A673 (cell line): ENCODE measurements at regions not wholly inside any gene's neighbourhood (a gene's known extent, or its start where the extent isn't known, plus 50 kb on each side); places are given as distances from the start of the nearest gene placed in this dataset.

Experiments
- BruUV-seq: library from RNA; stranded (reverse); fragments of 400-500 nt; replicated peaks from 2 replicates; lab custom pipeline; 2021; lab: Mats Ljungman, UMichigan
- CTCF ChIA-PET: fragments of 300-600 bp; sonication (Branson Sonifier 250); formaldehyde crosslinking; loops from one replicate; lab custom pipeline; 2022; ENCODE audit warnings: antibody characterized with exemption; lab: Charles Lee
- POLR2A ChIA-PET: fragments of 300-600 bp; sonication (Branson Sonifier 250); formaldehyde crosslinking; loops from one replicate; lab custom pipeline; 2022; ENCODE audit warnings: antibody characterized with exemption; ENCODE audit not compliant: low non-redundant PET; lab: Charles Lee
- DNase-seq: peaks from one replicate; pipeline ENCODE4 v3.0.0-alpha.2; 2015; ENCODE audit warnings: low spot score
- H3K27ac ChIP-seq: fragments of 200-600 bp; sonication (generic); 2 replicates; pipeline ENCODE4 v1.5.1; 2016; ENCODE audit warnings: mixed run types, low read depth, mild to moderate bottlenecking, mixed read lengths, antibody characterized with exemption, low read length; ENCODE audit not compliant: poor library complexity, severe bottlenecking
- H3K27me3 ChIP-seq: fragments of 200-600 bp; sonication (generic); replicated peaks from 2 replicates; pipeline ENCODE4 v1.6.1; 2017; ENCODE audit warnings: mixed run types, low read depth, mild to moderate bottlenecking, mixed read lengths, antibody characterized with exemption, low read length; ENCODE audit not compliant: insufficient read depth, poor library complexity
- H3K36me3 ChIP-seq: fragments of 200-600 bp; sonication (generic); 2 replicates; pipeline ENCODE4 v1.6.1; 2016; ENCODE audit warnings: mixed run types, mild to moderate bottlenecking, mixed read lengths, antibody characterized with exemption, low read length; ENCODE audit not compliant: insufficient read depth, poor library complexity, severe bottlenecking
- H3K4me1 ChIP-seq: fragments of 200-600 bp; sonication (generic); 2 replicates; pipeline ENCODE4 v1.6.1; 2017; ENCODE audit warnings: mixed run types, mild to moderate bottlenecking, mixed read lengths, antibody characterized with exemption, low read length; ENCODE audit not compliant: insufficient read depth, poor library complexity, severe bottlenecking
- H3K4me3 ChIP-seq: fragments of 200-600 bp; sonication (generic); 2 replicates; pipeline ENCODE4 v1.5.1; 2016; ENCODE audit warnings: low read depth, mixed run types, mild to moderate bottlenecking, mixed read lengths, low read length; ENCODE audit not compliant: poor library complexity, severe bottlenecking
- H3K9me3 ChIP-seq: fragments of 200-600 bp; sonication (generic); 2 replicates; pipeline ENCODE4 v1.6.1; 2016; ENCODE audit warnings: mixed run types, low read depth, mild to moderate bottlenecking, mixed read lengths, antibody characterized with exemption, low read length; ENCODE audit not compliant: poor library complexity, severe bottlenecking
- CTCF ChIP-seq: fragments of 300-800, 200-600 bp; sonication (generic); conservative IDR thresholded peaks from 2 replicates; pipeline ENCODE4 v1.5.1; 2017; ENCODE audit warnings: low read depth, mild to moderate bottlenecking, antibody characterized with exemption, low read length, moderate library complexity, mixed read lengths
- EZH2 ChIP-seq: fragments of 200-600 bp; sonication (generic); IDR thresholded peaks from 2 replicates; pipeline ENCODE4 v1.6.1; 2017; ENCODE audit warnings: borderline replicate concordance, low read depth, mild to moderate bottlenecking, mixed read lengths, antibody characterized with exemption, low read length; ENCODE audit not compliant: poor library complexity, severe bottlenecking
- intact Hi-C: fragments of 100-400 bp; cut with micrococcal nuclease; formaldehyde crosslinking; loops from one replicate; pipeline ENCODE4 v1.10.0; 2022; ENCODE audit not compliant: unreplicated experiment

- TF ChIP-seq CTCF: no peak
- TF ChIP-seq EZH2: no peak
- no peak for DNase-seq
- no TSS peak for BruUV-seq
- Histone ChIP-seq H3K36me3 (no peaks in the 10 kb centered on the region), H3K4me1 (no peaks in the 10 kb centered on the region), H3K9me3 (no peaks in the 10 kb centered on the region), H3K4me3 (no peak overlapping the region), H3K27ac (no peak overlapping the region), H3K27me3 (peaks cover 4% of the 10 kb centered on the region)
- ChIA-PET POLR2A (no interaction called here), CTCF (no interaction called here)
- intact Hi-C loops: no loop called here
Observed at GRCh38 chr6:142645663-142646062, 299.3 kb downstream of the HIVEP2 start.

GRCh38 chr6:142647449-142648035, 297.4 kb downstream of the HIVEP2 start:
- H3K4me3 ChIP-seq: no peak overlapping the region
- TF ChIP-seq EZH2 (no peak), CTCF (no peak)
- ChIA-PET CTCF (no interaction called here), POLR2A (no interaction called here)
- H3K9me3 ChIP-seq: no peaks in the 10 kb centered on the region
- H3K36me3 ChIP-seq: no peaks in the 10 kb centered on the region
- BruUV-seq: no TSS peak
- intact Hi-C loops: no loop called here
- DNase-seq: no peak
- H3K27me3 ChIP-seq: peaks cover 4% of the 10 kb centered on the region
- no peak overlapping the region for H3K27ac ChIP-seq
- no peaks in the 10 kb centered on the region for H3K4me1 ChIP-seq

- intact Hi-C loops: no loop called here
- Histone ChIP-seq H3K9me3 (no peaks in the 10 kb centered on the region), H3K4me3 (no peak overlapping the region), H3K36me3 (no peaks in the 10 kb centered on the region), H3K4me1 (no peaks in the 10 kb centered on the region), H3K27me3 (peaks cover 4% of the 10 kb centered on the region), H3K27ac (no peak overlapping the region)
- no TSS peak for BruUV-seq
- ChIA-PET CTCF (no interaction called here), POLR2A (no interaction called here)
- TF ChIP-seq CTCF (no peak), EZH2 (no peak)
- DNase-seq: no peak
Observed at GRCh38 chr6:142648036-142648451, 296.9 kb downstream of the HIVEP2 start.
